ENCODE measurements at regions not wholly inside any gene's neighbourhood (a gene's known extent, or its start where the extent isn't known, plus 50 kb on each side); places are given as distances from the start of the nearest gene placed in this dataset.
A peak's percentile ranks its signal among the peaks of the same experiment; 100 is the strongest.

DNA sequence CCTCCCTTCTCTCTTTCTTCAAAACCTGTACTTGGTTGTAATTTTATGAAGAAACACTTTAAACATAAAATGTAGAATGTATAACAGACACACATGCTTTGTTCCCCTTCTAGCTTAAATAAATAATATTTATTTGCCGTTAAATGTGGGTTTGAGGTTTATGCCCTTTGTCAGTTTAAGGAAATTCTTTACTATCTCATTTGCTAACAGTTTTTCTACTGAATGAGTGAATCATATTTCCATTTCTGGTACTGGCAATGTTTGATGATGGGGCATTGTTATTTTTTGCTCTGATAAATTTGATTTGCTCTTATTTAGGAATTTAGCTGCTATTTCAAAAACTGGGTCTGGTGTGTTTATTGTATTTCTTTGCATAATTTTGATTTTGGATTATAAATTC, 555.6 kb downstream of the CCDC85A start:
- TF ChIP-seq, protein P1, sequence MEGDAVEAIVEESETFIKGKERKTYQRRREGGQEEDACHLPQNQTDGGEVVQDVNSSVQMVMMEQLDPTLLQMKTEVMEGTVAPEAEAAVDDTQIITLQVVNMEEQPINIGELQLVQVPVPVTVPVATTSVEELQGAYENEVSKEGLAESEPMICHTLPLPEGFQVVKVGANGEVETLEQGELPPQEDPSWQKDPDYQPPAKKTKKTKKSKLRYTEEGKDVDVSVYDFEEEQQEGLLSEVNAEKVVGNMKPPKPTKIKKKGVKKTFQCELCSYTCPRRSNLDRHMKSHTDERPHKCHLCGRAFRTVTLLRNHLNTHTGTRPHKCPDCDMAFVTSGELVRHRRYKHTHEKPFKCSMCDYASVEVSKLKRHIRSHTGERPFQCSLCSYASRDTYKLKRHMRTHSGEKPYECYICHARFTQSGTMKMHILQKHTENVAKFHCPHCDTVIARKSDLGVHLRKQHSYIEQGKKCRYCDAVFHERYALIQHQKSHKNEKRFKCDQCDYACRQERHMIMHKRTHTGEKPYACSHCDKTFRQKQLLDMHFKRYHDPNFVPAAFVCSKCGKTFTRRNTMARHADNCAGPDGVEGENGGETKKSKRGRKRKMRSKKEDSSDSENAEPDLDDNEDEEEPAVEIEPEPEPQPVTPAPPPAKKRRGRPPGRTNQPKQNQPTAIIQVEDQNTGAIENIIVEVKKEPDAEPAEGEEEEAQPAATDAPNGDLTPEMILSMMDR (IDR thresholded peaks at IDR 0.05): no peak
- no peak for TF ChIP-seq POLR2A (IDR thresholded peaks at IDR 0.05)
- Histone ChIP-seq H3K4me1 (no peaks in the 10 kb centered on the region), H3K9me3 (no peaks in the 10 kb centered on the region), H3K27ac (no peak overlapping the region), H3K4me3 (no peak overlapping the region), H3K36me3 (replicated peaks in 1 of 2; ENCODE audit: insufficient read depth in 1 of 2, low read depth in 2 of 2) (no peaks in the 10 kb centered on the region), H3K27me3 (peaks cover 0 to 7% of the 10 kb centered on the region in 2 donors)
- 61 to 68% methylated on average over 1 of the region's 1 CpG for WGBS, 2 donors
- ATAC-seq (no peak), DNase-seq (no peak)
- intact Hi-C loops (cut with DNase I): no loop called here

DNA sequence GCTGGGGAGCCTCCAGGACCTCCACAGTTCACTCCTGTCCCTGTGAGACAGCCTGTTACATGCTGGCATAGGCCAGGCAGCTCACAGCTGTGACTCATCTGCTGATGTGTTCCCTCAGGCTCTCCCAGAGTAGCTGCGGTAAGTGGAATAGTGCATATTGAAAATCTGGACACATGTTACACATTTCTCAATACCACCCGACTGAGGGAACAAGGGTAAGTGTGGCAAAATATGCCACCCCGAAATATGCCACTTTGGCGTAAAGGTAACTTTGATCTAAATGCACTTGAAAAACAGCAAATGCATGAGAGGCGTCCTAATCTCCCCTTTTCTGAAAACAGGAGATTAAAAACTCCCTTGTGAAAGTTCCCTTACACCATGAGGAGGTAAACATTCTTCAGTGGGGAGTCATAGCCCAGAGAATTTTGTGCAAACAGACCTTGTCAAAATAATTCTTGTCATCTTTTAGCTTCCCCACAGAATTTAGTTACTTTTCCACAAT, 557.9 kb downstream of the CCDC85A start:
- ATAC-seq: no peak
- no peaks in the 10 kb centered on the region for H3K9me3 ChIP-seq
- H3K27me3 ChIP-seq: peaks cover 0 to 7% of the 10 kb centered on the region in 2 donors
- no peak for TF ChIP-seq POLR2A (IDR thresholded peaks at IDR 0.05)
- TF ChIP-seq, protein P1 (IDR thresholded peaks at IDR 0.05): no peak
- H3K4me1 ChIP-seq: no peaks in the 10 kb centered on the region
- H3K27ac ChIP-seq: no peak overlapping the region
- 60 to 67% methylated on average over 5 of the region's 5 CpGs for WGBS, 2 donors
- no peaks in the 10 kb centered on the region for H3K36me3 ChIP-seq (replicated peaks in 1 of 2; ENCODE audit: insufficient read depth in 1 of 2, low read depth in 2 of 2)
- no peak overlapping the region for H3K4me3 ChIP-seq
- intact Hi-C loops (cut with DNase I): no loop called here
- DNase-seq: peak in 1 of 4 donors; percentile 6

DNA sequence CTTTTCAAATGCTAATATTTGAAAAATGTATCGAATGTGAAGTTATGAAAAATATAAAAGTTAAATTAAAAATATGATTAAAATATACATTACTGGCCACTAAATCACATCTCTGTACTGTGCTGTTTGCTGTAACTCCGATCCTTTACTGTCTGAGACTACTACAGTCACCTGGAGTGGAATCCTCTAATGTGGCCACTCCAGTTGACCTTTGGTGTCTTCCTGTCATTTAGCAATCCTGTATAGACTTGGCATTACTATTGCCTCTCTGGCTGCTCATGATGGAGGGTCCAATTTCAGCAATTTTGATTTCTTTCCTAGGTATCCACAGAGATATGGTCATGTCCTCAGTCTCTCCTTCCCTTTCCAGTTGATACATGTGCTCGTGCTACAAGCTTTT, 560.0 kb downstream of the CCDC85A start:
- Histone ChIP-seq H3K9me3 (no peaks in the 10 kb centered on the region), H3K4me1 (no peaks in the 10 kb centered on the region), H3K27ac (no peak overlapping the region), H3K4me3 (no peak overlapping the region), H3K36me3 (replicated peaks in 1 of 2; ENCODE audit: insufficient read depth in 1 of 2, low read depth in 2 of 2) (no peaks in the 10 kb centered on the region), H3K27me3 (peaks cover 0 to 7% of the 10 kb centered on the region in 2 donors)
- ATAC-seq (no peak), DNase-seq (no peak)
- TF ChIP-seq, protein P1 (IDR thresholded peaks at IDR 0.05): no peak
- no peak for TF ChIP-seq POLR2A (IDR thresholded peaks at IDR 0.05)
- intact Hi-C loops (cut with DNase I): no loop called here
- 72 to 82% methylated on average over 3 of the region's 3 CpGs for WGBS, 2 donors

DNA sequence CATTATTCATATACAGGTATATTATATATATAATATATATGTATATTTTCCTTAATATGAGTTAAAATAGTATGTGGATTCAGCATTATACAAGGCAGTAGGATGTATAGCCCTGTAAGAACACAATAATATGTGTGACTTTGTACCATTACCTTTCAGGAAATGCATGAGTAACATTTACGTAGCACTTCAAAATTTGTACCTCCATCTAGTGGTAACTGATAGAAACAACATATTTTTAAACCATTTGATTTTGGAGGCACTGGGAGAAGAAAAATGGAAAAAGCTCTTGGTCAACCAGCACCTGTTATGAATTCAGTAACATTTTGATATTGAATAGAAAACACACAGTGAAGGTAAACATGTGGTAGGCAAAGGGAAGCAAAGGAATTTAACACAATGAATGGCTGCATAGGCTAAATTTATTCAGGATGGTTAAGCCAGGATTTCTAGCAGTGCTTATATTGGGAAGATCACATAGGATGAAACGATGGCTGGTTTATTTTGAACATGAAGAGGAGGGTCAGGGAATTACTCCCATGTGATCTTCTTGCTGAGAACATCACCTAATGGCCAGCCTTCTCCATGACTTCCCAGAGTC, 565.5 kb downstream of the CCDC85A start:
- DNase-seq (no peak), ATAC-seq (peak; percentile 59)
- 12 to 13% methylated on average over 2 of the region's 2 CpGs for WGBS, 2 donors

More for the DNA sequence above, 565.5 kb downstream of the CCDC85A start:
- H3K27ac ChIP-seq: no peak overlapping the region
- no peak for TF ChIP-seq POLR2A (IDR thresholded peaks at IDR 0.05)
- TF ChIP-seq, protein P1 (IDR thresholded peaks at IDR 0.05): peak in 6 of 7 experiments; percentile 38 to 69 (median 56)
- no peaks in the 10 kb centered on the region for H3K36me3 ChIP-seq (replicated peaks in 1 of 2; ENCODE audit: insufficient read depth in 1 of 2, low read depth in 2 of 2)
- H3K9me3 ChIP-seq: no peaks in the 10 kb centered on the region
- no peaks in the 10 kb centered on the region for H3K4me1 ChIP-seq
- intact Hi-C loops (cut with DNase I): no loop called here
- no peak overlapping the region for H3K4me3 ChIP-seq
- H3K27me3 ChIP-seq: no peaks in the 10 kb centered on the region
